ENCODE measurements at regions not wholly inside any gene's neighbourhood (a gene's known extent, or its start where the extent isn't known, plus 50 kb on each side); places are given as distances from the start of the nearest gene placed in this dataset.

GRCh38 chr10:47070541-47070940, 159.3 kb downstream of the PTPN20 start:
- Histone ChIP-seq H3K27ac (ENCODE audit: low read depth, low read length, poor library complexity, severe bottlenecking) (no peak overlapping the region), H3K36me3 (ENCODE audit: insufficient read depth, low read length) (no peaks in the 10 kb centered on the region), H3K27me3 (ENCODE audit: insufficient read depth, low read length) (no peaks in the 10 kb centered on the region), H3K9ac (ENCODE audit: low read length) (no peak overlapping the region), H3K9me3 (ENCODE audit: low read length) (no peaks in the 10 kb centered on the region), H4K20me1 (ENCODE audit: insufficient read depth, low read length) (no peaks in the 10 kb centered on the region), H2AFZ (ENCODE audit: low read length) (no peak overlapping the region), H3K4me2 (ENCODE audit: low read length) (no peak overlapping the region), H3F3A (ENCODE audit: insufficient read depth, low read length) (no peaks in the 10 kb centered on the region), H3K4me3 (ENCODE audit: low read depth, low read length, poor library complexity, severe bottlenecking) (no peak overlapping the region), H3K9me2 (ENCODE audit: low read depth, low read length) (no peaks in the 10 kb centered on the region), H3K79me2 (ENCODE audit: insufficient read depth, low read length) (no peaks in the 10 kb centered on the region), H3K4me1 (ENCODE audit: insufficient read depth, low read length, severe bottlenecking) (no peaks in the 10 kb centered on the region)
- no peak for TF ChIP-seq EZH2 (IDR thresholded peaks at IDR 0.05; ENCODE audit: borderline replicate concordance, low read length)
- no peak for TF ChIP-seq CTCF (IDR thresholded peaks at IDR 0.05; ENCODE audit: low read length)

GRCh38 chr10:47071891-47072290, 160.7 kb downstream of the PTPN20 start:
- Histone ChIP-seq H3K36me3 (ENCODE audit: insufficient read depth, low read length) (no peaks in the 10 kb centered on the region), H3K27me3 (ENCODE audit: insufficient read depth, low read length) (no peaks in the 10 kb centered on the region), H3K9me2 (ENCODE audit: low read depth, low read length) (no peaks in the 10 kb centered on the region), H3K9ac (ENCODE audit: low read length) (no peak overlapping the region), H3K79me2 (ENCODE audit: insufficient read depth, low read length) (no peaks in the 10 kb centered on the region), H3F3A (ENCODE audit: insufficient read depth, low read length) (no peaks in the 10 kb centered on the region), H3K4me3 (ENCODE audit: low read depth, low read length, poor library complexity, severe bottlenecking) (no peak overlapping the region), H2AFZ (ENCODE audit: low read length) (no peak overlapping the region), H3K4me2 (ENCODE audit: low read length) (no peak overlapping the region), H3K27ac (ENCODE audit: low read depth, low read length, poor library complexity, severe bottlenecking) (no peak overlapping the region), H4K20me1 (ENCODE audit: insufficient read depth, low read length) (no peaks in the 10 kb centered on the region), H3K9me3 (ENCODE audit: low read length) (no peaks in the 10 kb centered on the region), H3K4me1 (ENCODE audit: insufficient read depth, low read length, severe bottlenecking) (no peaks in the 10 kb centered on the region)
- no peak for TF ChIP-seq CTCF (IDR thresholded peaks at IDR 0.05; ENCODE audit: low read length)
- no peak for TF ChIP-seq EZH2 (IDR thresholded peaks at IDR 0.05; ENCODE audit: borderline replicate concordance, low read length)

GRCh38 chr10:47073967-47074366, 162.7 kb downstream of the PTPN20 start:
- Histone ChIP-seq H3K36me3 (ENCODE audit: insufficient read depth, low read length) (no peaks in the 10 kb centered on the region), H3F3A (ENCODE audit: insufficient read depth, low read length) (no peaks in the 10 kb centered on the region), H3K9me2 (ENCODE audit: low read depth, low read length) (no peaks in the 10 kb centered on the region), H3K27me3 (ENCODE audit: insufficient read depth, low read length) (no peaks in the 10 kb centered on the region), H3K9ac (ENCODE audit: low read length) (no peak overlapping the region), H3K4me3 (ENCODE audit: low read depth, low read length, poor library complexity, severe bottlenecking) (no peak overlapping the region), H3K9me3 (ENCODE audit: low read length) (no peaks in the 10 kb centered on the region), H4K20me1 (ENCODE audit: insufficient read depth, low read length) (no peaks in the 10 kb centered on the region), H2AFZ (ENCODE audit: low read length) (no peak overlapping the region), H3K79me2 (ENCODE audit: insufficient read depth, low read length) (no peaks in the 10 kb centered on the region), H3K4me1 (ENCODE audit: insufficient read depth, low read length, severe bottlenecking) (no peaks in the 10 kb centered on the region), H3K4me2 (ENCODE audit: low read length) (no peak overlapping the region), H3K27ac (ENCODE audit: low read depth, low read length, poor library complexity, severe bottlenecking) (no peak overlapping the region)
- TF ChIP-seq CTCF (IDR thresholded peaks at IDR 0.05; ENCODE audit: low read length) (no peak), EZH2 (IDR thresholded peaks at IDR 0.05; ENCODE audit: borderline replicate concordance, low read length) (no peak)
